ENCODE measurements at regions not wholly inside any gene's neighbourhood (a gene's known extent, or its start where the extent isn't known, plus 50 kb on each side); places are given as distances from the start of the nearest gene placed in this dataset.

GRCh38 chr2:94956797-94957391, 68.6 kb upstream of the MAL start:
- no peaks in the 10 kb centered on the region for H3K79me2 ChIP-seq (ENCODE audit: insufficient read depth, low read depth, low read length)
- no peaks in the 10 kb centered on the region for H4K20me1 ChIP-seq (ENCODE audit: insufficient read depth, low read length)
- DNase-seq (ENCODE audit: low spot score) = peak; percentile 40
- H3K4me3 ChIP-seq (ENCODE audit: low read depth, low read length, poor library complexity, severe bottlenecking) = no peak overlapping the region
- ChIA-PET CTCF (ENCODE audit: unreplicated experiment) (no interaction called here), POLR2A (interaction anchor here (1.0 kb wide), 1 partner anchor 16 kb away, joined by 3 read pairs; no protein-coding TSS in a partner anchor)
- H3K9me2 ChIP-seq (ENCODE audit: insufficient read depth, low read length) = no peaks in the 10 kb centered on the region
- H3K27ac ChIP-seq (ENCODE audit: low read depth, low read length, poor library complexity, severe bottlenecking) = no peak overlapping the region
- H2AFZ ChIP-seq (ENCODE audit: low read length) = no peak overlapping the region
- H3K9me3 ChIP-seq (ENCODE audit: low read length) = no peaks in the 10 kb centered on the region
- no peak for TF ChIP-seq EZH2phosphoT487 (IDR thresholded peaks at IDR 0.05; ENCODE audit: borderline replicate concordance, low read depth, low read length)
- peak; percentile 86 for TF ChIP-seq CTCF (conservative IDR thresholded peaks at IDR 0.05; ENCODE audit: low read length)
- BruUV-seq (replicated peaks) = no TSS peak
- intact Hi-C loops (cut with micrococcal nuclease; ENCODE audit: unreplicated experiment) = loop anchor here (2.0 kb wide), 1 partner anchor 82 kb away; no protein-coding TSS in a partner anchor
- H3K4me2 ChIP-seq (ENCODE audit: low read length) = no peak overlapping the region
- H3K4me1 ChIP-seq (ENCODE audit: insufficient read depth, low read length, poor library complexity, severe bottlenecking) = no peaks in the 10 kb centered on the region
- H3K36me3 ChIP-seq (ENCODE audit: insufficient read depth, low read length) = no peaks in the 10 kb centered on the region

DNA sequence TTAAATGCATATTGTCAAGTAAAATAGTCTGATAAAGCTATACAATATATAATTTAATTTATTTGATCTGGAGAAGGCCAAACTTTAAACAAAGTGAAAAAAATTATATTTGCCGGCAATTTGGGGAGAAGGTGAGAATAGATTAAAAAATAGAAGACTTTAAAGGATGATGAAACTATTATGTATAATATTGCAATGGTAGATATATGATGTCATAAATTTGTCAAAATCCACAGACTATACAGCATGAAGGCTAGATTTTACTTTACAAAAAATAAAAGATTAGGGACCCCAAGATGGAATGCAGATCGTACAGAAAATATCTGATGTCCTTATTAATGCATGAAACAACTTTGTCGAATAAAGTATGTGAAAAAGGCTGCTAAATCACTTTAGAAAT, 67.3 kb upstream of the MAL start:
- Histone ChIP-seq H3K27ac (ENCODE audit: low read depth, low read length, poor library complexity, severe bottlenecking) (no peak overlapping the region), H3K79me2 (ENCODE audit: insufficient read depth, low read depth, low read length) (no peaks in the 10 kb centered on the region), H3K4me3 (ENCODE audit: low read depth, low read length, poor library complexity, severe bottlenecking) (no peak overlapping the region), H3K36me3 (ENCODE audit: insufficient read depth, low read length) (no peaks in the 10 kb centered on the region), H3K9me3 (ENCODE audit: low read length) (no peaks in the 10 kb centered on the region), H4K20me1 (ENCODE audit: insufficient read depth, low read length) (no peaks in the 10 kb centered on the region), H3K4me2 (ENCODE audit: low read length) (no peak overlapping the region), H3K9me2 (ENCODE audit: insufficient read depth, low read length) (no peaks in the 10 kb centered on the region), H2AFZ (ENCODE audit: low read length) (no peak overlapping the region), H3K4me1 (ENCODE audit: insufficient read depth, low read length, poor library complexity, severe bottlenecking) (no peaks in the 10 kb centered on the region)
- ChIA-PET CTCF (ENCODE audit: unreplicated experiment) (no interaction called here), POLR2A (no interaction called here)
- no TSS peak for BruUV-seq (replicated peaks)
- intact Hi-C loops (cut with micrococcal nuclease; ENCODE audit: unreplicated experiment) = no loop called here
- no peak for DNase-seq (ENCODE audit: low spot score)
- no peak for TF ChIP-seq EZH2phosphoT487 (IDR thresholded peaks at IDR 0.05; ENCODE audit: borderline replicate concordance, low read depth, low read length)
- no peak for TF ChIP-seq CTCF (conservative IDR thresholded peaks at IDR 0.05; ENCODE audit: low read length)

GRCh38 chr2:94960266-94960665, 65.2 kb upstream of the MAL start:
- Histone ChIP-seq H3K4me3 (ENCODE audit: low read depth, low read length, poor library complexity, severe bottlenecking) (no peak overlapping the region), H3K36me3 (ENCODE audit: insufficient read depth, low read length) (no peaks in the 10 kb centered on the region), H3K4me1 (ENCODE audit: insufficient read depth, low read length, poor library complexity, severe bottlenecking) (no peaks in the 10 kb centered on the region), H3K9me3 (ENCODE audit: low read length) (no peaks in the 10 kb centered on the region), H2AFZ (ENCODE audit: low read length) (no peak overlapping the region), H3K27ac (ENCODE audit: low read depth, low read length, poor library complexity, severe bottlenecking) (no peak overlapping the region), H3K79me2 (ENCODE audit: insufficient read depth, low read depth, low read length) (no peaks in the 10 kb centered on the region), H3K4me2 (ENCODE audit: low read length) (no peak overlapping the region), H3K9me2 (ENCODE audit: insufficient read depth, low read length) (no peaks in the 10 kb centered on the region), H4K20me1 (ENCODE audit: insufficient read depth, low read length) (no peaks in the 10 kb centered on the region)
- intact Hi-C loops (cut with micrococcal nuclease; ENCODE audit: unreplicated experiment) = no loop called here
- TF ChIP-seq CTCF (conservative IDR thresholded peaks at IDR 0.05; ENCODE audit: low read length) (no peak), EZH2phosphoT487 (IDR thresholded peaks at IDR 0.05; ENCODE audit: borderline replicate concordance, low read depth, low read length) (no peak)
- BruUV-seq (replicated peaks) = no TSS peak
- ChIA-PET CTCF (ENCODE audit: unreplicated experiment) (no interaction called here), POLR2A (no interaction called here)
- no peak for DNase-seq (ENCODE audit: low spot score)

All from OCI-LY7 (cell line).